MM.1S (cell line): ENCODE measurements at regions not wholly inside any gene's neighbourhood (a gene's known extent, or its start where the extent isn't known, plus 50 kb on each side); places are given as distances from the start of the nearest gene placed in this dataset.

Source experiments
- DNase-seq: peaks from one replicate; pipeline ENCODE4 v3.0.0-alpha.2; 2015
- H2AFZ ChIP-seq: fragments of 300-600 bp; sonication (generic); 2 replicates; pipeline ENCODE4 v1.6.0; 2016; ENCODE audit warnings: antibody characterized with exemption, low read length
- H3F3A ChIP-seq: fragments of 300-600 bp; sonication (generic); 2 replicates; pipeline ENCODE4 v1.6.1; 2016; ENCODE audit warnings: mild to moderate bottlenecking, antibody characterized with exemption, low read length, moderate library complexity, mixed read lengths; ENCODE audit not compliant: insufficient read depth
- H3K27ac ChIP-seq: fragments of 300-600 bp; sonication (generic); 2 replicates; pipeline ENCODE4 v1.5.1; 2016; ENCODE audit warnings: mild to moderate bottlenecking, low read length
- H3K27me3 ChIP-seq: fragments of 300-600 bp; sonication (generic); replicated peaks from 2 replicates; pipeline ENCODE4 v1.6.0; 2016; ENCODE audit warnings: low read length; ENCODE audit not compliant: insufficient read depth
- H3K36me3 ChIP-seq: fragments of 300-600 bp; sonication (generic); replicated peaks from 2 replicates; pipeline ENCODE4 v1.6.1; 2016; ENCODE audit warnings: mild to moderate bottlenecking, low read length, mixed read lengths; ENCODE audit not compliant: insufficient read depth
- H3K4me1 ChIP-seq: fragments of 300-600 bp; sonication (generic); 2 replicates; pipeline ENCODE4 v1.6.1; 2016; ENCODE audit warnings: low read length, mixed read lengths
- H3K4me2 ChIP-seq: fragments of 300-600 bp; sonication (generic); 2 replicates; pipeline ENCODE4 v1.6.0; 2016; ENCODE audit warnings: low read depth, low read length
- H3K4me3 ChIP-seq: fragments of 300-600 bp; sonication (generic); 2 replicates; pipeline ENCODE4 v1.5.1; 2016; ENCODE audit warnings: low read length, mixed read lengths
- H3K79me2 ChIP-seq: fragments of 300-600 bp; sonication (generic); 2 replicates; pipeline ENCODE4 v1.6.1; 2016; ENCODE audit warnings: mixed run types, low read length, mixed read lengths
- H3K9ac ChIP-seq: fragments of 300-600 bp; sonication (generic); 2 replicates; pipeline ENCODE4 v1.6.1; 2016; ENCODE audit warnings: low read length, mixed read lengths
- H3K9me2 ChIP-seq: fragments of 300-600 bp; sonication (generic); replicated peaks from 2 replicates; pipeline ENCODE4 v1.6.1; 2016; ENCODE audit warnings: mild to moderate bottlenecking, low read length, mixed read lengths; ENCODE audit not compliant: insufficient read depth
- H3K9me3 ChIP-seq: fragments of 300-600 bp; sonication (generic); replicated peaks from 2 replicates; pipeline ENCODE4 v1.6.1; 2016; ENCODE audit warnings: mild to moderate bottlenecking, low read length, mixed read lengths; ENCODE audit not compliant: insufficient read depth
- H4K20me1 ChIP-seq: fragments of 300-600 bp; sonication (generic); 2 replicates; pipeline ENCODE4 v1.6.1; 2016; ENCODE audit warnings: mild to moderate bottlenecking, low read length, moderate library complexity, mixed read lengths; ENCODE audit not compliant: insufficient read depth
- EZH2 ChIP-seq: fragments of 300-600 bp; sonication (generic); optimal IDR thresholded peaks from 2 replicates; pipeline ENCODE3; 2017; ENCODE audit warnings: low read depth, mild to moderate bottlenecking, antibody characterized with exemption, low read length, mixed read lengths
- EZH2phosphoT487 ChIP-seq: fragments of 300-600 bp; sonication (generic); IDR thresholded peaks from 2 replicates; pipeline ENCODE4 v1.6.1; 2018; ENCODE audit warnings: antibody characterized with exemption, low read length
- TF ChIP-seq, protein P1 (sequence below): fragments of 300-600 bp; sonication (generic); IDR thresholded peaks from 2 replicates; pipeline ENCODE4 v1.5.1; 2016; ENCODE audit warnings: antibody characterized with exemption, low read length, mixed read lengths

DNA sequence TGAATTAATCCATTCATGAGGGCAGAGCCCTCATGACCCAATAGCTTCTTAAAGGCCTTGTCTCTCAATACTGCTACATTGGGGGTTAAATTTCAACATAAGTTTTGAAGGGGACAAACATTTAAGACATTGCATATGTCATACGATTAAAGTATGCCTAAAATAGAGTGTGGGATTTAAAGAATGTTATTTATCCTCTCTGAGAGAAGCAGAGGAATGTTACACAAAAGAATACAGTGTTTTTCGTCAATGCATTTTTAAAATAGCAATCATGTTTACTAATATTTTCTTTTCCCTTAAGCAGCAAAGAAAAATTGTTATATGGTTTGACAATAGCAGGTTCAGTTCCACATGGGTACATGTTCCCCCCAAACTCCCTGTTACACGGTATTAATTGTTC, 363.1 kb downstream of the NUP35 start:
- Histone ChIP-seq H3K27me3 (no peaks in the 10 kb centered on the region), H3K4me2 (no peak overlapping the region), H4K20me1 (no peaks in the 10 kb centered on the region), H3K4me3 (no peak overlapping the region), H3K27ac (no peak overlapping the region), H3K36me3 (no peaks in the 10 kb centered on the region), H3K9me2 (no peaks in the 10 kb centered on the region), H2AFZ (no peak overlapping the region), H3K79me2 (no peaks in the 10 kb centered on the region), H3K9me3 (no peaks in the 10 kb centered on the region), H3K9ac (no peak overlapping the region), H3K4me1 (no peaks in the 10 kb centered on the region), H3F3A (no peaks in the 10 kb centered on the region)
- no peak for DNase-seq
- TF ChIP-seq EZH2, result no peak
- TF ChIP-seq EZH2phosphoT487, result no peak
- TF ChIP-seq, protein P1, sequence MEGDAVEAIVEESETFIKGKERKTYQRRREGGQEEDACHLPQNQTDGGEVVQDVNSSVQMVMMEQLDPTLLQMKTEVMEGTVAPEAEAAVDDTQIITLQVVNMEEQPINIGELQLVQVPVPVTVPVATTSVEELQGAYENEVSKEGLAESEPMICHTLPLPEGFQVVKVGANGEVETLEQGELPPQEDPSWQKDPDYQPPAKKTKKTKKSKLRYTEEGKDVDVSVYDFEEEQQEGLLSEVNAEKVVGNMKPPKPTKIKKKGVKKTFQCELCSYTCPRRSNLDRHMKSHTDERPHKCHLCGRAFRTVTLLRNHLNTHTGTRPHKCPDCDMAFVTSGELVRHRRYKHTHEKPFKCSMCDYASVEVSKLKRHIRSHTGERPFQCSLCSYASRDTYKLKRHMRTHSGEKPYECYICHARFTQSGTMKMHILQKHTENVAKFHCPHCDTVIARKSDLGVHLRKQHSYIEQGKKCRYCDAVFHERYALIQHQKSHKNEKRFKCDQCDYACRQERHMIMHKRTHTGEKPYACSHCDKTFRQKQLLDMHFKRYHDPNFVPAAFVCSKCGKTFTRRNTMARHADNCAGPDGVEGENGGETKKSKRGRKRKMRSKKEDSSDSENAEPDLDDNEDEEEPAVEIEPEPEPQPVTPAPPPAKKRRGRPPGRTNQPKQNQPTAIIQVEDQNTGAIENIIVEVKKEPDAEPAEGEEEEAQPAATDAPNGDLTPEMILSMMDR, result no peak

DNA sequence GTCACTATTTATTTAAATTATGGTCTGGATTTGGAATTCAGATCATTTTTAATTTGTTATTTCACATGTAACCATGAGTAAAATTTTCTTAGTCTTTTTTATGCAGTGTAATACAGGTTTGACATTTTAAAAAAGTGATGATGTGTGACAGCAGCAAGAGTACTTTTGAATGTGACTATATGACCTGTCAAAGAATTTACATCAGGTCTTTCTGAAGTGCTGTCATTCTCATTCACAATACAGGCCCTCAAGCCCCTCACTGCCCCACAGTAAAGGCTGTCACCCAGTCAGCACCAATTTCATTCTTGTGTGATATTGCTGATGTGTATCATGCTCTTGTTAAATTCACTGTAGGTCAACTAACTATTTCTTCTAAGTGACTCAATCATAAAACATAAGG, 364.2 kb downstream of the NUP35 start:
- no peaks in the 10 kb centered on the region for H3K9me3 ChIP-seq
- H3K4me3 ChIP-seq, result no peak overlapping the region
- H3K9ac ChIP-seq, result no peak overlapping the region
- no peaks in the 10 kb centered on the region for H3K79me2 ChIP-seq
- no peak for DNase-seq
- H3F3A ChIP-seq, result no peaks in the 10 kb centered on the region
- no peak overlapping the region for H3K27ac ChIP-seq
- H3K27me3 ChIP-seq, result no peaks in the 10 kb centered on the region
- H4K20me1 ChIP-seq, result no peaks in the 10 kb centered on the region
- TF ChIP-seq EZH2phosphoT487, result no peak
- no peak for TF ChIP-seq EZH2
- TF ChIP-seq, protein P1, result no peak
- H3K36me3 ChIP-seq, result no peaks in the 10 kb centered on the region
- no peaks in the 10 kb centered on the region for H3K9me2 ChIP-seq
- H2AFZ ChIP-seq, result no peak overlapping the region
- no peak overlapping the region for H3K4me2 ChIP-seq
- no peaks in the 10 kb centered on the region for H3K4me1 ChIP-seq

DNA sequence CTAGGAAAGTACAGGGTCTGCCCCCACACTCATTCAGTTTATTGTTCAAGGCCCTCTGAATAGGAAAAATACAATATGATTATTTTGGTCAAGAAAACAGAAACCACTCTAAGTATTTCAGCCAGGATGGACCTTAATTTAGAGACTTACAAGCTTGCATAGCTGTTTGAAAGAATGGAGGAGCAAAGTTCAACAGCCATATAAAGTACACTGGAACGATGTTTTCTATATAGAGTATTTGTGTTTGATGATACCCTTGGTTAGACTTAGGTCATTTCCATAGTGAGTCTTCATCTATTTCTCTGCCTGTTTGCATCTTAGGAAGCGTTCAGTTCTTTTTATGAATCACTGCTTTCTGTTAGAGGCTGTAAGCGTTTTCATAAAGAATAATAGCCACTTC, 366.2 kb downstream of the NUP35 start:
- DNase-seq, result no peak
- Histone ChIP-seq H3K4me2 (no peak overlapping the region), H3K27me3 (no peaks in the 10 kb centered on the region), H3K4me1 (no peaks in the 10 kb centered on the region), H3K79me2 (no peaks in the 10 kb centered on the region), H3K4me3 (no peak overlapping the region), H2AFZ (no peak overlapping the region), H3K9me2 (no peaks in the 10 kb centered on the region), H3K27ac (no peak overlapping the region), H3F3A (no peaks in the 10 kb centered on the region), H4K20me1 (no peaks in the 10 kb centered on the region), H3K36me3 (no peaks in the 10 kb centered on the region), H3K9ac (no peak overlapping the region), H3K9me3 (no peaks in the 10 kb centered on the region)
- TF ChIP-seq, protein P1, result no peak
- TF ChIP-seq EZH2phosphoT487, result no peak
- no peak for TF ChIP-seq EZH2
